H9 (cell line): ENCODE measurements at regions not wholly inside any gene's neighbourhood (a gene's known extent, or its start where the extent isn't known, plus 50 kb on each side); places are given as distances from the start of the nearest gene placed in this dataset.

Source experiments
- DNase-seq: peaks from one replicate; pipeline ENCODE4 v3.0.0-alpha.2; 2017
- H2AFZ ChIP-seq: one replicate; pipeline ENCODE4 v1.6.1; 2013; ENCODE audit warnings: mild to moderate bottlenecking, low read length, control low read depth, moderate library complexity
- H2AK5ac ChIP-seq: 2 replicates; pipeline ENCODE4 v1.6.1; 2013; ENCODE audit warnings: low read length, control low read depth, mixed read lengths; ENCODE audit not compliant: insufficient read length
- H2BK120ac ChIP-seq: one replicate; pipeline ENCODE4 v1.6.1; 2013; ENCODE audit warnings: low read depth, mild to moderate bottlenecking, low read length, control low read depth, inconsistent platforms; ENCODE audit not compliant: poor library complexity, severe bottlenecking
- H2BK12ac ChIP-seq: 2 replicates; pipeline ENCODE4 v1.6.1; 2013; ENCODE audit warnings: low read length, control low read depth, mixed read lengths, low read depth; ENCODE audit not compliant: insufficient read length
- H2BK15ac ChIP-seq: 2 replicates; pipeline ENCODE4 v1.6.1; 2013; ENCODE audit warnings: low read depth, low read length, control low read depth
- H2BK20ac ChIP-seq: one replicate; pipeline ENCODE4 v1.6.1; 2013; ENCODE audit warnings: low read depth, mild to moderate bottlenecking, low read length, control low read depth, inconsistent platforms; ENCODE audit not compliant: poor library complexity, severe bottlenecking
- H2BK5ac ChIP-seq: 2 replicates; pipeline ENCODE4 v1.6.1; 2013; ENCODE audit warnings: low read length, control low read depth, mixed read lengths; ENCODE audit not compliant: insufficient read length
- H3K14ac ChIP-seq: 2 replicates; pipeline ENCODE4 v1.6.1; 2013; ENCODE audit warnings: low read length, control low read depth; ENCODE audit not compliant: insufficient read depth
- H3K18ac ChIP-seq: 2 replicates; pipeline ENCODE4 v1.6.1; 2013; ENCODE audit warnings: low read depth, mild to moderate bottlenecking, mixed read lengths, low read length, control low read depth; ENCODE audit not compliant: insufficient read length
- H3K23ac ChIP-seq: 2 replicates; pipeline ENCODE4 v1.6.1; 2013; ENCODE audit warnings: low read length, control low read depth, mixed read lengths, low read depth; ENCODE audit not compliant: insufficient read length
- H3K23me2 ChIP-seq: 2 replicates; pipeline ENCODE4 v1.6.1; 2013; ENCODE audit warnings: low read depth, mild to moderate bottlenecking, mixed read lengths, low read length, control low read depth; ENCODE audit not compliant: insufficient read length, poor library complexity, severe bottlenecking
- H3K27ac ChIP-seq: 2 replicates; pipeline ENCODE4 v1.5.1; 2013; ENCODE audit warnings: low read length, control low read depth, mixed read lengths, low read depth; ENCODE audit not compliant: insufficient read length
- H3K27me3 ChIP-seq: 2 replicates; pipeline ENCODE4 v1.6.1; 2013; ENCODE audit warnings: low read length, control low read depth, inconsistent platforms; ENCODE audit not compliant: insufficient read depth
- H3K4ac ChIP-seq: 2 replicates; pipeline ENCODE4 v1.6.1; 2013; ENCODE audit warnings: low read depth, mild to moderate bottlenecking, control low read depth, inconsistent platforms, low read length, moderate library complexity
- H3K4me1 ChIP-seq: 2 replicates; pipeline ENCODE4 v1.6.1; 2013; ENCODE audit warnings: low read length, control low read depth, inconsistent platforms; ENCODE audit not compliant: insufficient read depth
- H3K4me2 ChIP-seq: 2 replicates; pipeline ENCODE4 v1.6.1; 2013; ENCODE audit warnings: low read length, control low read depth, mixed read lengths; ENCODE audit not compliant: insufficient read length, insufficient read depth
- H3K56ac ChIP-seq: 2 replicates; pipeline ENCODE4 v1.6.1; 2013; ENCODE audit warnings: low read depth, mild to moderate bottlenecking, mixed read lengths, low read length, control low read depth; ENCODE audit not compliant: insufficient read length
- H3K79me1 ChIP-seq: 2 replicates; pipeline ENCODE4 v1.6.1; 2013; ENCODE audit warnings: low read depth, mild to moderate bottlenecking, moderate library complexity, low read length, control low read depth, inconsistent platforms; ENCODE audit not compliant: insufficient read depth, poor library complexity, severe bottlenecking
- H3K79me2 ChIP-seq: 2 replicates; pipeline ENCODE4 v1.6.1; 2013; ENCODE audit warnings: low read length, control low read depth, inconsistent platforms; ENCODE audit not compliant: insufficient read depth
- H3K9ac ChIP-seq: 2 replicates; pipeline ENCODE4 v1.6.1; 2013; ENCODE audit warnings: low read length, control low read depth, mixed read lengths; ENCODE audit not compliant: insufficient read length; ENCODE audit errors: extremely low read depth
- H3K9me3 ChIP-seq: one replicate; pipeline ENCODE4 v1.6.1; 2013; ENCODE audit warnings: low read depth, low read length, inconsistent platforms; ENCODE audit not compliant: control insufficient read depth
- H3T11ph ChIP-seq: one replicate; pipeline ENCODE4 v1.6.1; 2013; ENCODE audit warnings: mild to moderate bottlenecking, low read length, control low read depth, inconsistent platforms
- H4K20me1 ChIP-seq: one replicate; pipeline ENCODE4 v1.6.1; 2013; ENCODE audit not compliant: control insufficient read depth, insufficient read length, insufficient read depth
- H4K5ac ChIP-seq: 2 replicates; pipeline ENCODE4 v1.6.1; 2013; ENCODE audit warnings: low read depth, mild to moderate bottlenecking, mixed read lengths, low read length, control low read depth; ENCODE audit not compliant: insufficient read length
- H4K8ac ChIP-seq: replicated peaks from 2 replicates; pipeline ENCODE4 v1.6.1; 2013; ENCODE audit warnings: low read length, control low read depth, mixed read lengths, low read depth; ENCODE audit not compliant: insufficient read length
- H4K91ac ChIP-seq: 2 replicates; pipeline ENCODE4 v1.6.1; 2013; ENCODE audit warnings: low read depth, mild to moderate bottlenecking, moderate library complexity, mixed read lengths, low read length, control low read depth; ENCODE audit not compliant: insufficient read length
- H3K27ac Mint-ChIP-seq, 3 experiments: 2 replicates in 2 of 3; 3 replicates in 1 of 3; pipeline ENCODE4 v1.8.0; 2020 to 2021; ENCODE audit warnings: mixed read lengths in 3 of 3, mild to moderate bottlenecking in 1 of 3, moderate library complexity in 1 of 3
- H3K27me3 Mint-ChIP-seq: 2 replicates; pipeline ENCODE4 v1.8.0; 2021; ENCODE audit warnings: low read depth, mild to moderate bottlenecking, moderate library complexity, mixed read lengths
- H3K36me3 Mint-ChIP-seq, 3 experiments: 2 replicates in 2 of 3; 3 replicates in 1 of 3; pipeline ENCODE4 v1.8.0; 2020 to 2021; ENCODE audit warnings: low read depth in 3 of 3, mixed read lengths in 3 of 3; ENCODE audit not compliant: insufficient read depth in 1 of 3
- H3K4me1 Mint-ChIP-seq, 2 experiments: 2 replicates each; pipeline ENCODE4 v1.8.0; 2020; ENCODE audit warnings: mixed read lengths in 2 of 2
- H3K4me3 Mint-ChIP-seq, 2 experiments: 2 replicates in 1 of 2; 3 replicates in 1 of 2; pipeline ENCODE4 v1.8.0; 2020 to 2021; ENCODE audit warnings: mild to moderate bottlenecking in 2 of 2, mixed read lengths in 2 of 2, moderate library complexity in 1 of 2
- H3K9me3 Mint-ChIP-seq, 2 experiments: 2 replicates in 1 of 2; 3 replicates in 1 of 2; pipeline ENCODE4 v1.8.0; 2020; ENCODE audit warnings: mild to moderate bottlenecking in 2 of 2, mixed read lengths in 2 of 2, moderate library complexity in 1 of 2
- WGBS: extraction: QIAGEN DNeasy Blood & Tissue Kit; methylation state at CpG from one replicate; pipeline ENCODE4 v1.1.7; 2013; ENCODE audit warnings: missing lambda C conversion rate, low lambda C conversion rate, mixed read lengths; ENCODE audit not compliant: insufficient read length; ENCODE audit errors: extremely low coverage; 5-methylcytosine and 5-hydroxymethylcytosine counted together
- TF ChIP-seq, protein P1 (sequence below): fragments of 200-600 bp; sonication (generic); conservative IDR thresholded peaks from 3 replicates; pipeline ENCODE4 v1.8.0; 2021; ENCODE audit warnings: antibody characterized with exemption, mild to moderate bottlenecking

- H3K4ac ChIP-seq = no peak overlapping the region
- H2BK20ac ChIP-seq = no peak overlapping the region
- no CpG with 5 or more reads among the region's 5 CpGs for WGBS
- no peak overlapping the region for H2AFZ ChIP-seq
- no peak overlapping the region for H3K9ac ChIP-seq
- DNase-seq = no peak
- no peaks in the 10 kb centered on the region for H3K79me2 ChIP-seq
- no peak overlapping the region for H2AK5ac ChIP-seq
- no peak overlapping the region for H2BK15ac ChIP-seq
- no peak overlapping the region for H3T11ph ChIP-seq
- no peak overlapping the region for H2BK120ac ChIP-seq
- H3K56ac ChIP-seq = no peak overlapping the region
- no peak overlapping the region for H3K27ac Mint-ChIP-seq
- no peaks in the 10 kb centered on the region for H3K23me2 ChIP-seq
- TF ChIP-seq, protein P1, sequence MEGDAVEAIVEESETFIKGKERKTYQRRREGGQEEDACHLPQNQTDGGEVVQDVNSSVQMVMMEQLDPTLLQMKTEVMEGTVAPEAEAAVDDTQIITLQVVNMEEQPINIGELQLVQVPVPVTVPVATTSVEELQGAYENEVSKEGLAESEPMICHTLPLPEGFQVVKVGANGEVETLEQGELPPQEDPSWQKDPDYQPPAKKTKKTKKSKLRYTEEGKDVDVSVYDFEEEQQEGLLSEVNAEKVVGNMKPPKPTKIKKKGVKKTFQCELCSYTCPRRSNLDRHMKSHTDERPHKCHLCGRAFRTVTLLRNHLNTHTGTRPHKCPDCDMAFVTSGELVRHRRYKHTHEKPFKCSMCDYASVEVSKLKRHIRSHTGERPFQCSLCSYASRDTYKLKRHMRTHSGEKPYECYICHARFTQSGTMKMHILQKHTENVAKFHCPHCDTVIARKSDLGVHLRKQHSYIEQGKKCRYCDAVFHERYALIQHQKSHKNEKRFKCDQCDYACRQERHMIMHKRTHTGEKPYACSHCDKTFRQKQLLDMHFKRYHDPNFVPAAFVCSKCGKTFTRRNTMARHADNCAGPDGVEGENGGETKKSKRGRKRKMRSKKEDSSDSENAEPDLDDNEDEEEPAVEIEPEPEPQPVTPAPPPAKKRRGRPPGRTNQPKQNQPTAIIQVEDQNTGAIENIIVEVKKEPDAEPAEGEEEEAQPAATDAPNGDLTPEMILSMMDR = no peak
- H3K79me1 ChIP-seq = no peaks in the 10 kb centered on the region
- peaks cover 2% of the 10 kb centered on the region; the same call in 1 of the 2 replicates for H3K27me3 ChIP-seq
- H4K20me1 ChIP-seq = no peaks in the 10 kb centered on the region
- no peaks in the 10 kb centered on the region for H3K4me1 ChIP-seq
- H4K91ac ChIP-seq = no peak overlapping the region
- H3K4me3 Mint-ChIP-seq = no peak overlapping the region
- H3K9me3 Mint-ChIP-seq = 0 out of 5 replicates have a peak, but pooled peaks cover 0 to 2% of the 10 kb centered on the region in 2 experiments
- no peak overlapping the region for H2BK5ac ChIP-seq
- no peaks in the 10 kb centered on the region for H3K9me3 ChIP-seq
- H3K4me2 ChIP-seq = no peak overlapping the region
- H3K36me3 Mint-ChIP-seq = no peaks in the 10 kb centered on the region; a peak in 1 of 7 replicates
- no peak overlapping the region for H4K5ac ChIP-seq
- H2BK12ac ChIP-seq = no peak overlapping the region
- H3K4me1 Mint-ChIP-seq = peaks cover 5 to 9% of the 10 kb centered on the region in 2 experiments
- H4K8ac ChIP-seq = no peak overlapping the region
- H3K27ac ChIP-seq = no peak overlapping the region
- H3K18ac ChIP-seq = no peak overlapping the region
- no peak overlapping the region for H3K23ac ChIP-seq
- peaks cover 76% of the 10 kb centered on the region for H3K27me3 Mint-ChIP-seq
- no peak overlapping the region for H3K14ac ChIP-seq
Measured at GRCh38 chr20:61104232-61104631, 147.8 kb upstream of the CDH4 start.
